Right atrium auricular region (tissue), 2 donors: ENCODE measurements at regions not wholly inside any gene's neighbourhood (a gene's known extent, or its start where the extent isn't known, plus 50 kb on each side); places are given as distances from the start of the nearest gene placed in this dataset.

Experiments used
- DNase-seq: peaks from one replicate; pipeline ENCODE4 v3.0.0-alpha.2; 2019; ENCODE audit warnings: low spot score
- H3K27ac ChIP-seq, 2 donors: fragments of 200-600 bp; sonication (generic); 1 replicate in 1 of 2; 2 replicates in 1 of 2; pipeline ENCODE4 v1.5.1; 2016 to 2019
- H3K27me3 ChIP-seq, 2 donors: fragments of 200-600 bp; sonication (generic); one replicate each; pipeline versions ENCODE4 v1.5.1 to v1.6.0; 2017 to 2019
- H3K36me3 ChIP-seq: fragments of 200-600 bp; sonication (generic); one replicate; pipeline ENCODE4 v1.5.1; 2016
- H3K4me1 ChIP-seq, 2 donors: fragments of 200-600 bp; sonication (generic); one replicate each; pipeline versions ENCODE4 v1.5.1 to v1.6.0; 2017 to 2019
- H3K4me3 ChIP-seq, 2 donors: fragments of 200-600 bp; sonication (generic); 1 replicate in 1 of 2; 2 replicates in 1 of 2; pipeline ENCODE4 v1.5.1; 2017 to 2019; ENCODE audit warnings: mild to moderate bottlenecking in 1 of 2, moderate library complexity in 1 of 2
- H3K9me3 ChIP-seq, 2 donors: fragments of 200-600 bp; sonication (generic); one replicate each; pipeline ENCODE4 v1.5.1; 2019
- TF ChIP-seq, protein P1 (sequence below), 2 donors: fragments of 200-600 bp; sonication (generic); IDR thresholded peaks; one replicate each; pipeline ENCODE4 v1.5.1; 2019; ENCODE audit warnings: antibody characterized with exemption in 2 of 2

GRCh38 chr12:78324234-78324633 is 493.5 kb downstream of the NAV3 start:
- Histone ChIP-seq H3K4me1 (no peaks in the 10 kb centered on the region), H3K4me3 (no peak overlapping the region), H3K27ac (no peak overlapping the region), H3K36me3 (no peaks in the 10 kb centered on the region), H3K9me3 (no peaks in the 10 kb centered on the region), H3K27me3 (no peaks in the 10 kb centered on the region)
- TF ChIP-seq, protein P1, sequence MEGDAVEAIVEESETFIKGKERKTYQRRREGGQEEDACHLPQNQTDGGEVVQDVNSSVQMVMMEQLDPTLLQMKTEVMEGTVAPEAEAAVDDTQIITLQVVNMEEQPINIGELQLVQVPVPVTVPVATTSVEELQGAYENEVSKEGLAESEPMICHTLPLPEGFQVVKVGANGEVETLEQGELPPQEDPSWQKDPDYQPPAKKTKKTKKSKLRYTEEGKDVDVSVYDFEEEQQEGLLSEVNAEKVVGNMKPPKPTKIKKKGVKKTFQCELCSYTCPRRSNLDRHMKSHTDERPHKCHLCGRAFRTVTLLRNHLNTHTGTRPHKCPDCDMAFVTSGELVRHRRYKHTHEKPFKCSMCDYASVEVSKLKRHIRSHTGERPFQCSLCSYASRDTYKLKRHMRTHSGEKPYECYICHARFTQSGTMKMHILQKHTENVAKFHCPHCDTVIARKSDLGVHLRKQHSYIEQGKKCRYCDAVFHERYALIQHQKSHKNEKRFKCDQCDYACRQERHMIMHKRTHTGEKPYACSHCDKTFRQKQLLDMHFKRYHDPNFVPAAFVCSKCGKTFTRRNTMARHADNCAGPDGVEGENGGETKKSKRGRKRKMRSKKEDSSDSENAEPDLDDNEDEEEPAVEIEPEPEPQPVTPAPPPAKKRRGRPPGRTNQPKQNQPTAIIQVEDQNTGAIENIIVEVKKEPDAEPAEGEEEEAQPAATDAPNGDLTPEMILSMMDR (IDR thresholded peaks at IDR 0.05), result no peak
- no peak for DNase-seq

GRCh38 chr12:78328524-78328923 is 497.8 kb downstream of the NAV3 start:
- H3K27ac ChIP-seq, result no peak overlapping the region
- no peaks in the 10 kb centered on the region for H3K4me1 ChIP-seq
- H3K4me3 ChIP-seq, result no peak overlapping the region
- H3K36me3 ChIP-seq, result no peaks in the 10 kb centered on the region
- no peak for DNase-seq
- H3K27me3 ChIP-seq, result no peaks in the 10 kb centered on the region
- TF ChIP-seq, protein P1 (IDR thresholded peaks at IDR 0.05), result no peak
- no peaks in the 10 kb centered on the region for H3K9me3 ChIP-seq

GRCh38 chr12:78330131-78330530 is 499.4 kb downstream of the NAV3 start:
- Histone ChIP-seq H3K9me3 (no peaks in the 10 kb centered on the region), H3K4me3 (no peak overlapping the region), H3K36me3 (no peaks in the 10 kb centered on the region), H3K27me3 (no peaks in the 10 kb centered on the region), H3K27ac (no peak overlapping the region), H3K4me1 (no peaks in the 10 kb centered on the region)
- DNase-seq, result no peak
- TF ChIP-seq, protein P1 (IDR thresholded peaks at IDR 0.05), result no peak

- no peak overlapping the region for H3K27ac ChIP-seq
- H3K36me3 ChIP-seq, result no peaks in the 10 kb centered on the region
- no peaks in the 10 kb centered on the region for H3K27me3 ChIP-seq
- TF ChIP-seq, protein P1 (IDR thresholded peaks at IDR 0.05), result no peak
- H3K4me3 ChIP-seq, result no peak overlapping the region
- H3K9me3 ChIP-seq, result no peaks in the 10 kb centered on the region
- no peak for DNase-seq
- H3K4me1 ChIP-seq, result no peaks in the 10 kb centered on the region
These were observed 500.5 kb downstream of the NAV3 start for GRCh38 chr12:78331181-78331580.

DNA sequence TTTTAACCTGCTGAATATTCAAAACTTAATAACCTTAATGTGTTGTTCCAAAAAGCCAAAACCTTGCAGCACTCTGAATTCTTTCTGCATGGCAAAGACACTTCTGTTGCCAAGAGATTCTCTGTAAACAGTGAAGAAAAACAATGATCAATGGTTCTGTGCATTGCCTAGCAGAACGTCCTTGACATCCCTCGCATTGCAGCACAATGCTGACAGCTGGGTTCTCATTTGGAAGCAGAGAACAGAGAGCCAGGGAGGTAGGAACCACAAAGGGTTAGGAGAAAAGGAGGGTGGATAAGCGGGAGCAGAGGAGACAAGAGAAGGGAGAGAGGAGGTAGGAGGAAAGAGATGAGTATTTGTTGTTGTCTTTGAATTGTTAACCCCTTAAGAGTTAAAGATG is 501.1 kb downstream of the NAV3 start:
- Histone ChIP-seq H3K4me3 (no peak overlapping the region), H3K27me3 (no peaks in the 10 kb centered on the region), H3K27ac (no peak overlapping the region), H3K9me3 (no peaks in the 10 kb centered on the region), H3K36me3 (no peaks in the 10 kb centered on the region), H3K4me1 (no peaks in the 10 kb centered on the region)
- no peak for DNase-seq
- TF ChIP-seq, protein P1 (IDR thresholded peaks at IDR 0.05), result no peak

DNA sequence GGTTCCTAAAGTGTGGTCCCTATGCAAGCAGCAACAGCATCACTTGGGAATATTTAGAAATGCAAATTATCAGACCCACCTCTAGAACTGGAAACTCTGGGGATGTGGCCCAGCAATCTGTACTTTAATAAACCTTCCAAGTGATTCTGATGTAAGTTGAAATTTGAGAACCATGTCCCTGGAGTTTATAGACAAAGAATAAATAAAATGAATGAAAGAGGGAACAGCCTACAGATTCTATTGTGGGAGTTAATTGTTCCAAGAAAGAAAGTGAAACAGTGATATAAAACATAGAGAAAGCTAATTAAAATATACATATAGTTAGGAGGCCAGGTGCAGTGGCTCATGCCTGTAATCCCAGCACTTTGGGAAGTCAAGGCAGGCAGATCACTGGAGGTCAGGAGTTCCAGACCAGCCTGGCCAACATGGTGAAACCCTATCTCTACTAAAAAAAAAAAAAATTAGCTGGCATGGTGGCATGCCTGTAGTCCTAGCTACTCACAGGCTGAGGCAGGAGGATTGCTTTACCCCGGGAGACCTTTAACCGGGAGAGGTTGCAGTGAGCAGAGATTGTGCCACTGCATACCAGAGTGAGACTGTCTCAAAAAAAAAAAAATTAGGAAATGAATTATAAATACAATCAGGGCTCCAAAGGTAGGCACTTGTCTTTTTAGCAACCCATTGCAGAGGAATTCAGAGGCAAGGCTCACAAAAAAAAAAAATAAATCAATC is 507.5 kb downstream of the NAV3 start:
- Histone ChIP-seq H3K27ac (no peak overlapping the region), H3K4me3 (no peak overlapping the region), H3K4me1 (no peaks in the 10 kb centered on the region), H3K27me3 (no peaks in the 10 kb centered on the region), H3K36me3 (no peaks in the 10 kb centered on the region), H3K9me3 (no peaks in the 10 kb centered on the region)
- TF ChIP-seq, protein P1 (IDR thresholded peaks at IDR 0.05), result no peak
- DNase-seq, result no peak
